SK-N-SH treated with all-trans-retinoic acid at 6 μM for 48 hours (cell line): ENCODE measurements at regions not wholly inside any gene's neighbourhood (a gene's known extent, or its start where the extent isn't known, plus 50 kb on each side); places are given as distances from the start of the nearest gene placed in this dataset.

Experiments used
- ATAC-seq: fragments of 200-7000 bp; cut with Tn5 transposase; 3 replicates; pipeline ENCODE4 v1.9.1; 2020; ENCODE audit warnings: mild to moderate bottlenecking, moderate library complexity
- ARNTL ChIP-seq: fragments of 450-650 bp; formaldehyde crosslinking; IDR thresholded peaks from 2 replicates; pipeline ENCODE4 v1.5.0; 2020; ENCODE audit warnings: low read depth, mild to moderate bottlenecking, moderate library complexity, borderline replicate concordance
- BACH2 ChIP-seq: fragments of 250-450 bp; sonication (Bioruptor Pico); IDR thresholded peaks from 2 replicates; pipeline ENCODE4 v1.9.0; 2021; ENCODE audit warnings: mild to moderate bottlenecking, borderline replicate concordance
- CSDC2 ChIP-seq: fragments of 250-450 bp; sonication (Bioruptor Pico); IDR thresholded peaks from 2 replicates; pipeline ENCODE4 v1.5.0; 2020; ENCODE audit warnings: mild to moderate bottlenecking, moderate library complexity
- ESRRG ChIP-seq: fragments of 250-450 bp; sonication (Bioruptor Pico); IDR thresholded peaks from 2 replicates; pipeline ENCODE4 v1.6.1; 2021; ENCODE audit warnings: mild to moderate bottlenecking
- GLIS3 ChIP-seq: fragments of 250-450 bp; sonication (Bioruptor Pico); IDR thresholded peaks from 2 replicates; pipeline ENCODE4 v1.5.0; 2020; ENCODE audit warnings: mild to moderate bottlenecking, moderate library complexity
- ISL1 ChIP-seq: fragments of 250-450 bp; sonication (Bioruptor Pico); IDR thresholded peaks from 2 replicates; pipeline ENCODE4 v2.1.2; 2022; ENCODE audit warnings: mild to moderate bottlenecking, moderate library complexity
- OSR1 ChIP-seq: fragments of 250-450 bp; sonication (Bioruptor Pico); IDR thresholded peaks from 2 replicates; pipeline ENCODE4 v1.8.0; 2022; ENCODE audit warnings: moderate library complexity, mild to moderate bottlenecking, inconsistent platforms
- PPARA ChIP-seq: fragments of 250-450 bp; sonication (Bioruptor Pico); IDR thresholded peaks from 2 replicates; pipeline ENCODE4 v1.5.0; 2020; ENCODE audit warnings: mild to moderate bottlenecking, borderline replicate concordance
- SNAI2 ChIP-seq: fragments of 250-450 bp; sonication (Bioruptor Pico); IDR thresholded peaks from 2 replicates; pipeline ENCODE4 v1.5.0; 2020; ENCODE audit warnings: mild to moderate bottlenecking, moderate library complexity
- TCF4 ChIP-seq: fragments of 250-450 bp; sonication (Bioruptor Pico); IDR thresholded peaks from 2 replicates; pipeline ENCODE4 v1.8.0; 2021; ENCODE audit warnings: mild to moderate bottlenecking, moderate library complexity, borderline replicate concordance
- TOX ChIP-seq: fragments of 250-450 bp; sonication (Bioruptor Pico); IDR thresholded peaks from 2 replicates; pipeline ENCODE4 v1.8.0; 2021; ENCODE audit warnings: mild to moderate bottlenecking, moderate library complexity, borderline replicate concordance
- TSHZ2 ChIP-seq: fragments of 250-450 bp; sonication (Bioruptor Pico); IDR thresholded peaks from 2 replicates; pipeline ENCODE4 v1.5.0; 2020; ENCODE audit warnings: mild to moderate bottlenecking, moderate library complexity
- ZC3H10 ChIP-seq: fragments of 250-450 bp; sonication (Bioruptor Pico); IDR thresholded peaks from 2 replicates; pipeline ENCODE4 v1.5.1; 2021; ENCODE audit warnings: mild to moderate bottlenecking, moderate library complexity
- ZFP30 ChIP-seq: fragments of 450-650 bp; formaldehyde crosslinking; IDR thresholded peaks from 2 replicates; pipeline ENCODE4 v1.5.0; 2022; ENCODE audit warnings: mild to moderate bottlenecking, moderate library complexity
- ZNF565 ChIP-seq: fragments of 450-650 bp; formaldehyde crosslinking; conservative IDR thresholded peaks from 2 replicates; pipeline ENCODE4 v1.5.0; 2020; ENCODE audit warnings: low read depth, mild to moderate bottlenecking, moderate library complexity
- ZNF8 ChIP-seq: fragments of 450-650 bp; formaldehyde crosslinking; IDR thresholded peaks from 2 replicates; pipeline ENCODE4 v1.5.0; 2020; ENCODE audit warnings: mild to moderate bottlenecking, moderate library complexity
- TF ChIP-seq, protein P1 (sequence below): fragments of 250-450 bp; sonication (Bioruptor Pico); IDR thresholded peaks from 2 replicates; pipeline ENCODE4 v1.5.1; 2021; ENCODE audit warnings: mild to moderate bottlenecking, moderate library complexity
- TF ChIP-seq, protein P2 (sequence below): fragments of 250-450 bp; sonication (Bioruptor Pico); IDR thresholded peaks from 2 replicates; pipeline ENCODE4 v1.8.0; 2020; ENCODE audit warnings: mild to moderate bottlenecking, moderate library complexity, borderline replicate concordance

DNA sequence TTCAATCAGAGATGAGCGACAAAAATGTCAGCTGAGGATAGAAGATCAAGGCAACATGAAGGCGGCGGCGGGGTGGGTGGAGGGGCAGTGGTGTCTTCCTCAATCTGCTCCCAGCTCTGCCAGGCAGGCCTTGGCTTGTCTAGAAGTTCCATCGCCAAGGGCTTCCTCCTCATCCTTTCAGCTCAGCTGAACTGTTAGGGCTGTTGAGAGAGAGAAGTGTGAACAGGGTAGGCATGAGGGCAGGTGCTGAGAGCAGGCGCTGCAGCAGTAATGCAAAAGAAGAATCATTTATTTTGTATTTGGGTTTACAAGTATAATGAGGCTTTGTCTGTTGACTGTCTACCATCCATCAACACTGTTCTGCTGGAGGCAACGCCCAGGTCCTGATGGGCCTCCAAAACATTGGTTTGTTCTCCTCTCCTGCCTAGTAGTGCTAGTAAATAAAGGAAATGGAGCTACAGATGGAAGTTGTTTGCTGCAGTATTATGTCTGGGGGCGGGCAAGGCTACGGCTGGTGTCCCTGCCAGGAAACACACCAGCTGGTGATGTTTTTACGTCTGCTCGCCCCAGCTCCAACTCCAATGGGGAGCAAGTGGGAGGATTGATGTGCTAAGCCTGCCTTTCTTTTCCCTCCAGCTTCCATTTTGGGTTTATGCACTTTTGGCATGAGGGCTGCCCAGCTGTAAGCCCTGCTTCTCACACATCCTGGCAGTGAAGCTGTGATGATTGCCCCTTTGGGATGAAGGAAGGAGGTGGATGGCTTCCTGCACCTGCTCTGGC lies 139.4 kb upstream of the BOD1L1 start:
- TF ChIP-seq PPARA (CRISPR knock-in tag) (no peak), SNAI2 (CRISPR knock-in tag) (no peak), ZFP30 (CRISPR knock-in tag) (no peak), TCF4 (no peak), ZC3H10 (no peak), OSR1 (CRISPR knock-in tag) (no peak), TOX (CRISPR knock-in tag) (no peak), CSDC2 (CRISPR knock-in tag) (no peak), TSHZ2 (CRISPR knock-in tag) (no peak), ZNF565 (no peak), GLIS3 (no peak)
- TF ChIP-seq, protein P1, sequence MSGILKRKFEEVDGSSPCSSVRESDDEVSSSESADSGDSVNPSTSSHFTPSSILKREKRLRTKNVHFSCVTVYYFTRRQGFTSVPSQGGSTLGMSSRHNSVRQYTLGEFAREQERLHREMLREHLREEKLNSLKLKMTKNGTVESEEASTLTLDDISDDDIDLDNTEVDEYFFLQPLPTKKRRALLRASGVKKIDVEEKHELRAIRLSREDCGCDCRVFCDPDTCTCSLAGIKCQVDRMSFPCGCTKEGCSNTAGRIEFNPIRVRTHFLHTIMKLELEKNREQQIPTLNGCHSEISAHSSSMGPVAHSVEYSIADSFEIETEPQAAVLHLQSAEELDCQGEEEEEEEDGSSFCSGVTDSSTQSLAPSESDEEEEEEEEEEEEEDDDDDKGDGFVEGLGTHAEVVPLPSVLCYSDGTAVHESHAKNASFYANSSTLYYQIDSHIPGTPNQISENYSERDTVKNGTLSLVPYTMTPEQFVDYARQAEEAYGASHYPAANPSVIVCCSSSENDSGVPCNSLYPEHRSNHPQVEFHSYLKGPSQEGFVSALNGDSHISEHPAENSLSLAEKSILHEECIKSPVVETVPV = no peak
- ATAC-seq = no peak

GRCh38 chr4:13777341-13777740 lies 149.8 kb upstream of the BOD1L1 start:
- TF ChIP-seq, protein P1 = no peak
- no peak for TF ChIP-seq CSDC2 (CRISPR knock-in tag)
- TF ChIP-seq ISL1 (CRISPR knock-in tag) = no peak
- ATAC-seq = no peak

DNA sequence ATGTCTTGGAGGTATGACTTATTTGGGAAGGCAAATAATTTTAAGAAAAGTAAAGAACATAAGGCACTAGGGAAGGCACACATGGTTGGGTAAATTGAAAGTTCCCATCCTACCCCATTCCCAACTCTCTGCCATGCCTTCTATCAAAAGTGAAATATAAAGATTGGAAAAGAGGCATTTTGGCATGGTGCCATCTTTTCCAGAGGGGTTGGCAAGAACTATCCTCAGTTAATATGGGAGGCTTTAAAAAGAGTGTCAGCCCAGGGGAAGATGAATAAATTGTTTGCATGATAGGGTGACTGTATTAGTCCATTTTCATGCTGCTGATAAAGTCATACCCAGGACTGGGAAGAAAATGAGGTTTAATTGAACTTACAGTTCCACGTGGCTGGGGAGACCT lies 150.8 kb upstream of the BOD1L1 start:
- TF ChIP-seq ZNF8 (CRISPR knock-in tag) (no peak), TSHZ2 (CRISPR knock-in tag) (no peak), ESRRG (CRISPR knock-in tag) (no peak), ZFP30 (CRISPR knock-in tag) (no peak), SNAI2 (CRISPR knock-in tag) (no peak), TOX (CRISPR knock-in tag) (no peak), ZNF565 (no peak), ARNTL (no peak), PPARA (CRISPR knock-in tag) (no peak), OSR1 (CRISPR knock-in tag) (no peak), BACH2 (CRISPR knock-in tag) (no peak)
- TF ChIP-seq, protein P2, sequence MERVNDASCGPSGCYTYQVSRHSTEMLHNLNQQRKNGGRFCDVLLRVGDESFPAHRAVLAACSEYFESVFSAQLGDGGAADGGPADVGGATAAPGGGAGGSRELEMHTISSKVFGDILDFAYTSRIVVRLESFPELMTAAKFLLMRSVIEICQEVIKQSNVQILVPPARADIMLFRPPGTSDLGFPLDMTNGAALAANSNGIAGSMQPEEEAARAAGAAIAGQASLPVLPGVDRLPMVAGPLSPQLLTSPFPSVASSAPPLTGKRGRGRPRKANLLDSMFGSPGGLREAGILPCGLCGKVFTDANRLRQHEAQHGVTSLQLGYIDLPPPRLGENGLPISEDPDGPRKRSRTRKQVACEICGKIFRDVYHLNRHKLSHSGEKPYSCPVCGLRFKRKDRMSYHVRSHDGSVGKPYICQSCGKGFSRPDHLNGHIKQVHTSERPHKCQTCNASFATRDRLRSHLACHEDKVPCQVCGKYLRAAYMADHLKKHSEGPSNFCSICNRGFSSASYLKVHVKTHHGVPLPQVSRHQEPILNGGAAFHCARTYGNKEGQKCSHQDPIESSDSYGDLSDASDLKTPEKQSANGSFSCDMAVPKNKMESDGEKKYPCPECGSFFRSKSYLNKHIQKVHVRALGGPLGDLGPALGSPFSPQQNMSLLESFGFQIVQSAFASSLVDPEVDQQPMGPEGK (CRISPR knock-in tag) = no peak
- no peak for ATAC-seq
